Right atrium auricular region (tissue), 2 donors: ENCODE measurements at regions not wholly inside any gene's neighbourhood (a gene's known extent, or its start where the extent isn't known, plus 50 kb on each side); places are given as distances from the start of the nearest gene placed in this dataset.

Source experiments
- DNase-seq: peaks from one replicate; pipeline ENCODE4 v3.0.0-alpha.2; 2019; ENCODE audit warnings: low spot score
- H3K27ac ChIP-seq, 2 donors: fragments of 200-600 bp; sonication (generic); 1 replicate in 1 of 2; 2 replicates in 1 of 2; pipeline ENCODE4 v1.5.1; 2016 to 2019
- H3K27me3 ChIP-seq, 2 donors: fragments of 200-600 bp; sonication (generic); one replicate each; pipeline versions ENCODE4 v1.5.1 to v1.6.0; 2017 to 2019
- H3K36me3 ChIP-seq: fragments of 200-600 bp; sonication (generic); one replicate; pipeline ENCODE4 v1.5.1; 2016
- H3K4me1 ChIP-seq, 2 donors: fragments of 200-600 bp; sonication (generic); one replicate each; pipeline versions ENCODE4 v1.5.1 to v1.6.0; 2017 to 2019
- H3K4me3 ChIP-seq, 2 donors: fragments of 200-600 bp; sonication (generic); 1 replicate in 1 of 2; 2 replicates in 1 of 2; pipeline ENCODE4 v1.5.1; 2017 to 2019; ENCODE audit warnings: mild to moderate bottlenecking in 1 of 2, moderate library complexity in 1 of 2
- H3K9me3 ChIP-seq, 2 donors: fragments of 200-600 bp; sonication (generic); one replicate each; pipeline ENCODE4 v1.5.1; 2019
- TF ChIP-seq, protein P1 (sequence below), 2 donors: fragments of 200-600 bp; sonication (generic); IDR thresholded peaks; one replicate each; pipeline ENCODE4 v1.5.1; 2019; ENCODE audit warnings: antibody characterized with exemption in 2 of 2

DNA sequence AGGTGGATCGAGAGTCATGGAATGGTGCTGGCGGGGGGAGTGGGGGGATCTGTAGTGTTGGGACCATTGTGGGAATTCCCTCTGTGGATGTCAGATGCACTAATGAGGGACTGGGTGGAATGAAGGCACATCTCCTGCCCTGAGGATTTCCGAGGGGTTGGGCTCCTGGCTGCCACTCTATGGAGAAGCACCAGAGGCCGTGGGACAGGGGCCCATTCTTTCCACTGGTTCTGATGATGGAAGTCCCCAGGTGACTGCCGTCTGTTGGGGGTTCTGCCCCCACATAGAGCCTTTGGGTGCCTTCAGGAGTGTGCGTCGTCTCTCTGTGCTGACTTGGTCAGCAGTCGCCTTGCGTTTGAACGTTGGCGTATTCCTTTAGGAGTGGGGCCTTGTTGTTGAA lies 202.9 kb downstream of the GLRX3 start:
- Histone ChIP-seq H3K27ac (no peak overlapping the region), H3K36me3 (no peaks in the 10 kb centered on the region), H3K9me3 (no peaks in the 10 kb centered on the region), H3K4me1 (no peaks in the 10 kb centered on the region), H3K4me3 (no peak overlapping the region), H3K27me3 (no peaks in the 10 kb centered on the region)
- TF ChIP-seq, protein P1, sequence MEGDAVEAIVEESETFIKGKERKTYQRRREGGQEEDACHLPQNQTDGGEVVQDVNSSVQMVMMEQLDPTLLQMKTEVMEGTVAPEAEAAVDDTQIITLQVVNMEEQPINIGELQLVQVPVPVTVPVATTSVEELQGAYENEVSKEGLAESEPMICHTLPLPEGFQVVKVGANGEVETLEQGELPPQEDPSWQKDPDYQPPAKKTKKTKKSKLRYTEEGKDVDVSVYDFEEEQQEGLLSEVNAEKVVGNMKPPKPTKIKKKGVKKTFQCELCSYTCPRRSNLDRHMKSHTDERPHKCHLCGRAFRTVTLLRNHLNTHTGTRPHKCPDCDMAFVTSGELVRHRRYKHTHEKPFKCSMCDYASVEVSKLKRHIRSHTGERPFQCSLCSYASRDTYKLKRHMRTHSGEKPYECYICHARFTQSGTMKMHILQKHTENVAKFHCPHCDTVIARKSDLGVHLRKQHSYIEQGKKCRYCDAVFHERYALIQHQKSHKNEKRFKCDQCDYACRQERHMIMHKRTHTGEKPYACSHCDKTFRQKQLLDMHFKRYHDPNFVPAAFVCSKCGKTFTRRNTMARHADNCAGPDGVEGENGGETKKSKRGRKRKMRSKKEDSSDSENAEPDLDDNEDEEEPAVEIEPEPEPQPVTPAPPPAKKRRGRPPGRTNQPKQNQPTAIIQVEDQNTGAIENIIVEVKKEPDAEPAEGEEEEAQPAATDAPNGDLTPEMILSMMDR (IDR thresholded peaks at IDR 0.05), result no peak
- DNase-seq, result peak; percentile 23

DNA sequence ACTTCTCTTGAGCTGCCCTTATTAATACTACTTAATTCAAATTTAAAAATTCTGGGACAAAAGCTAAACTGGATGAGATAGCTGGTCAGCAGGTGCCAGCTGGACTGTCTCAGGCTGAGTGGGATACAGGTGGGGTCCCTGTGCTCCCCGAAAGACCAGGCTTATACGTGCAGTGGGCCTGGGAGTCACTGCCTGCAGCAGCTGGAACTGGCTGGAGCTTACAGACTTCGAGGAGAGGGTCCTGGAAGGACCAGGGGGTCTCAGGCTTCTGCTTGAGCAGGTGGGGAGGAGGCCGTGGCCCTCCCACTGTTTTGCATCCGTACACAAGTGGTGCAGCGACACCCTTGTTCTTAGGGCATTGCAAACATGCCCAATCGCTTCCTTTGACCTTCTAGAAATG lies 203.7 kb downstream of the GLRX3 start:
- Histone ChIP-seq H3K4me3 (no peak overlapping the region), H3K36me3 (no peaks in the 10 kb centered on the region), H3K9me3 (no peaks in the 10 kb centered on the region), H3K27me3 (no peaks in the 10 kb centered on the region), H3K27ac (no peak overlapping the region), H3K4me1 (no peaks in the 10 kb centered on the region)
- TF ChIP-seq, protein P1 (IDR thresholded peaks at IDR 0.05), result no peak
- DNase-seq, result peak; percentile 30

DNA sequence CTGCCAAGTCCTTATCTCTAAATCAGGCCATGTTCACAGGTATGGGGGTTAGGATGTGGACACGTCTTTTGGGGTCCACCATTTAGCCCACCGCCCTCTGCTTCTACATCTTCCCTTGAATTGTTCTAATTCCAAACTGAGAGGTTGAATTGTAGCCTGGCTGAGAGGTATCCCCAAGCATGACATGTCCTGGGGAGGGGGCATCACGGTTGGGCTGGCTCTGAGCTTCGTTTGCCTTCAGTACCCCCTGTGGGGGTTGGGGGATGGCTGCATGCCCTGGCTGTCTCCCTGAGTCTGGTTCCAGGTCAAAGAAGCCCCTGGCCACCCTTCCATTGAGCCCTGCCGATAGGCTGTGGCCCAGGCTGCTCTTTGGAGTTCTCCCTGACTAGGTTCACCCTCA lies 204.6 kb downstream of the GLRX3 start:
- Histone ChIP-seq H3K27me3 (no peaks in the 10 kb centered on the region), H3K4me3 (no peak overlapping the region), H3K9me3 (no peaks in the 10 kb centered on the region), H3K4me1 (no peaks in the 10 kb centered on the region), H3K27ac (no peak overlapping the region), H3K36me3 (no peaks in the 10 kb centered on the region)
- DNase-seq, result peak; percentile 23
- TF ChIP-seq, protein P1 (IDR thresholded peaks at IDR 0.05), result no peak

DNA sequence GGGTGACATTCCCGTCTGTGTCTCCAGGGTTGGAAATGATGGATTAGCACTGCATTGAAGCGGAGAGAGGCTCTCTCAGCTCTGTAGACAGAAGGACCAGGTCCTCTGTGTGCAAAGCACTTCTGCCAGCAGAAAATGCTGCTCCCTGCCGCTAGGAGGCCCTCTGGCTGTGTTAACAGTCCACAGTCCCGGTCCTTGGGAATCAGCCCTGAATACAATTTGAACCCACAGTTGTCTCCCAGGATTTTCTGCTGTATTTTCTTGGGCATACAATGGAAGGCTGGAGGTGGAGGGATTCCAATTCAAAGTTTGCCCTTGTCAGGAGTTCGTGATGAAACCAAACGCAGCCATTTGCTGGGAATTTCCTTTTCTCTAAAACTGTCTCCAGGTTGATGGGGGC lies 205.2 kb downstream of the GLRX3 start:
- TF ChIP-seq, protein P1 (IDR thresholded peaks at IDR 0.05), result peak in 1 of 2 donors; percentile 47
- Histone ChIP-seq H3K4me1 (no peaks in the 10 kb centered on the region), H3K36me3 (no peaks in the 10 kb centered on the region), H3K27me3 (no peaks in the 10 kb centered on the region), H3K27ac (no peak overlapping the region), H3K9me3 (no peaks in the 10 kb centered on the region), H3K4me3 (no peak overlapping the region)
- DNase-seq, result peak; percentile 21

DNA sequence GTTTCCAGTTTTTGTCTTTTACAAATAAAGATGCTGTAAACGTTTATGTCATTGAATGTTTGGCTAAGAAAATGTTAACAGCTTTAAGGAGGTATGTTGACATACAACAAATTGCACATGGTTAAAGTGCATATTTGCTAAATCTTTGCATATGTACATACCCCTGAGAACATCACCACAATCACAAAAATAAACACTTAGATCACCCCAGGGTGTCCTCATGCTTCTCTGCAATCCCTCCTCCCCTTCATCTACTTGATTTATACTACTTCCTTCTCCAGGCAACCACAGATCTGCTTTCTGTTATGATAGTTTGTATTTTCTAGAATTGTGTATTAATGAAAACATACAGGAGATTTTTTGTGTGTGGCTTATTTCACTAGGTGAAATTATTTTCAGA lies 209.5 kb downstream of the GLRX3 start:
- H3K27me3 ChIP-seq, result no peaks in the 10 kb centered on the region
- no peak overlapping the region for H3K27ac ChIP-seq
- H3K36me3 ChIP-seq, result no peaks in the 10 kb centered on the region
- H3K4me3 ChIP-seq, result no peak overlapping the region
- H3K9me3 ChIP-seq, result peaks cover 0 to 20% of the 10 kb centered on the region in 2 donors
- no peaks in the 10 kb centered on the region for H3K4me1 ChIP-seq
- TF ChIP-seq, protein P1 (IDR thresholded peaks at IDR 0.05), result no peak
- DNase-seq, result no peak

DNA sequence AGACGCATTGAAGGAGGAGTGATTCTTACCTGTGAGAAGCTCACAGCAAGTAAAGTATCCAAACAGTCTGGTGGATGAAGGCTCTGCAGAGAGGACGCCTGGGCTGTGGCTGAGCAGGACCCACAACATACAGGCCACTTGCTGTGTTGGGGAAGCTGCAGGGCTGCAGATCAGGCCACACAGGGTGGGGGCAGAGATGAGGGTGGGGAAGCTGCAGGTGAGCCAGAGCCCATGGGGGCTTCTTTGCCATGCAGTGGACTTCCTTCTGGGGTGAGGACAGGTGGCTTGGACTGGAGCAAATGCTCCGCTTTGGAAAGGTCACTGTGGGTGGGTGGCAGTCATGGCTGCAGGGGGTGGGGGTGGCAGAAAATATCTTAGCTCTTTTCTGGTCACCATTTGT lies 214.8 kb downstream of the GLRX3 start:
- no peak overlapping the region for H3K4me3 ChIP-seq
- no peak for DNase-seq
- peaks cover 0 to 20% of the 10 kb centered on the region in 2 donors for H3K9me3 ChIP-seq
- H3K27me3 ChIP-seq, result no peaks in the 10 kb centered on the region
- TF ChIP-seq, protein P1 (IDR thresholded peaks at IDR 0.05), result no peak
- no peak overlapping the region for H3K27ac ChIP-seq
- H3K4me1 ChIP-seq, result no peaks in the 10 kb centered on the region
- H3K36me3 ChIP-seq, result no peaks in the 10 kb centered on the region
